HepG2 (cell line): ENCODE measurements at regions not wholly inside any gene's neighbourhood (a gene's known extent, or its start where the extent isn't known, plus 50 kb on each side); places are given as distances from the start of the nearest gene placed in this dataset.

Experiments used
- ATAC-seq: fragments of 200-7000 bp; cut with Tn5 transposase; 3 replicates; pipeline ENCODE4 v1.9.1; 2020; ENCODE audit warnings: mild to moderate bottlenecking, moderate library complexity
- BruUV-seq: library from RNA; stranded (reverse); fragments of 400-500 nt; replicated peaks from 2 replicates; lab custom pipeline; 2021; lab: Mats Ljungman, UMichigan
- CTCF ChIA-PET: fragments of 300-600 bp; formaldehyde crosslinking; extraction: SDS; loops from one replicate; lab custom pipeline; 2021; ENCODE audit warnings: low total read pairs, inconsistent platforms, low intra/inter-chr PET ratio; lab: Yijun Ruan, JAX
- POLR2A ChIA-PET: fragments of 350-600 bp; sonication (Branson Sonifier 250); formaldehyde crosslinking; loops from one replicate; lab custom pipeline; 2020; ENCODE audit warnings: antibody characterized with exemption, inconsistent platforms; lab: Yijun Ruan, JAX
- DNase-seq: peaks from one replicate; pipeline ENCODE4 v3.0.0-alpha.2; 2015; ENCODE audit warnings: low spot score
- FAIRE-seq: peaks from 3 replicates; lab custom pipeline; 2011; peaks lifted over from hg19 to GRCh38; lab: Jason Lieb, UNC
- H2AFZ ChIP-seq: one replicate; pipeline ENCODE4 v1.6.1; 2011; ENCODE audit warnings: low read length, inconsistent platforms
- H3K27ac ChIP-seq: fragments of 300-600 bp; 3 replicates; pipeline ENCODE4 v1.8.0; 2011; ENCODE audit warnings: mixed run types, mild to moderate bottlenecking, mixed read lengths, low read length, inconsistent platforms; ENCODE audit not compliant: insufficient read depth; ENCODE audit errors: extremely low read length
- H3K27me3 ChIP-seq, 2 experiments: fragments of 200-600 bp in 1 of 2; 2 replicates in 1 of 2; 3 replicates in 1 of 2; pipeline versions ENCODE4 v1.6.0 to v1.8.0; 2011; ENCODE audit warnings: low read length in 2 of 2, mild to moderate bottlenecking in 2 of 2, moderate library complexity in 2 of 2, inconsistent platforms in 1 of 2; ENCODE audit not compliant: insufficient read depth in 2 of 2, control insufficient read depth in 1 of 2
- H3K36me3 ChIP-seq, 2 experiments: fragments of 200-600 bp in 1 of 2; replicated peaks in 1 of 2; 2 replicates in 1 of 2; 3 replicates in 1 of 2; pipeline versions ENCODE4 v1.5.1 to v1.8.0; 2011; ENCODE audit warnings: low read length in 2 of 2, inconsistent platforms in 1 of 2; ENCODE audit not compliant: insufficient read depth in 2 of 2, control insufficient read depth in 1 of 2
- H3K4me1 ChIP-seq: 2 replicates; pipeline ENCODE4 v1.5.1; 2012; ENCODE audit warnings: low read length, inconsistent platforms; ENCODE audit not compliant: insufficient read depth
- H3K4me2 ChIP-seq: 2 replicates; pipeline ENCODE4 v1.6.0; 2011; ENCODE audit warnings: low read depth, low read length, inconsistent platforms
- H3K4me3 ChIP-seq, 3 experiments: fragments of 200-600 bp in 1 of 3; sonication (generic), shearing (Covaris generic) in 1 of 3; replicated peaks in 1 of 3; 2 replicates each; pipeline ENCODE4 v1.5.1; 2011 to 2016; ENCODE audit warnings: low read length in 3 of 3, inconsistent platforms in 2 of 3, low read depth in 2 of 3, mild to moderate bottlenecking in 2 of 3, control low read depth in 1 of 3, mixed read lengths in 1 of 3; ENCODE audit not compliant: insufficient read depth in 1 of 3
- H3K79me2 ChIP-seq: one replicate; pipeline ENCODE4 v1.6.1; 2011; ENCODE audit warnings: low read length, inconsistent platforms; ENCODE audit not compliant: insufficient read depth
- H3K9ac ChIP-seq: 2 replicates; pipeline ENCODE4 v1.6.0; 2011; ENCODE audit warnings: mild to moderate bottlenecking, low read depth, low read length, inconsistent platforms; ENCODE audit not compliant: insufficient read depth
- H3K9me3 ChIP-seq: 2 replicates; pipeline ENCODE4 v1.5.1; 2012; ENCODE audit warnings: mild to moderate bottlenecking, low read length
- H4K20me1 ChIP-seq: 2 replicates; pipeline ENCODE4 v1.6.0; 2011; ENCODE audit warnings: inconsistent platforms, mild to moderate bottlenecking, low read length, moderate library complexity; ENCODE audit not compliant: insufficient read depth
- CBFB ChIP-seq: sonication (generic); formaldehyde crosslinking; IDR thresholded peaks from 2 replicates; pipeline ENCODE4 v1.4.0; 2020; ENCODE audit warnings: missing genetic modification reagents
- HMG20B ChIP-seq: conservative IDR thresholded peaks from 2 replicates; pipeline ENCODE4 v1.6.1; 2016; ENCODE audit warnings: missing genetic modification reagents, missing compliant biosample characterization
- KAT7 ChIP-seq: IDR thresholded peaks from 2 replicates; pipeline ENCODE4 v1.6.1; 2018; ENCODE audit warnings: borderline replicate concordance, missing compliant biosample characterization
- MAZ ChIP-seq, 2 experiments: sonication (generic) in 1 of 2; formaldehyde crosslinking in 1 of 2; IDR thresholded peaks; 2 replicates each; pipeline versions ENCODE4 v1.5.0 to v1.6.1; 2012 to 2020; ENCODE audit warnings: low read depth in 2 of 2, mild to moderate bottlenecking in 2 of 2, borderline replicate concordance in 1 of 2, improper control_type of control experiment in 1 of 2, low read length in 1 of 2, missing genetic modification reagents in 1 of 2, moderate library complexity in 1 of 2
- RARA ChIP-seq: IDR thresholded peaks from 2 replicates; pipeline ENCODE4 v1.6.1; 2016; ENCODE audit warnings: missing genetic modification reagents, missing compliant biosample characterization
- RARG ChIP-seq: sonication (generic); formaldehyde crosslinking; IDR thresholded peaks from 2 replicates; pipeline ENCODE4 v1.4.0; 2020; ENCODE audit warnings: low read depth, mild to moderate bottlenecking, missing genetic modification reagents
- SRSF4 ChIP-seq: fragments of 200-400 bp; formaldehyde crosslinking; IDR thresholded peaks from one replicate; pipeline ENCODE4 v1.6.1; 2018; ENCODE audit warnings: mild to moderate bottlenecking, low read depth, low read length, moderate library complexity; ENCODE audit not compliant: poor library complexity, severe bottlenecking
- U2AF1 ChIP-seq: fragments of 200-400 bp; formaldehyde crosslinking; optimal IDR thresholded peaks from 2 replicates; pipeline ENCODE3; 2017; ENCODE audit warnings: mild to moderate bottlenecking, low read depth, low read length
- YEATS2 ChIP-seq: sonication (generic); formaldehyde crosslinking; IDR thresholded peaks from 2 replicates; pipeline ENCODE4 v1.4.0; 2020; ENCODE audit warnings: missing genetic modification reagents, borderline replicate concordance
- ZFP36L2 ChIP-seq: sonication (generic); formaldehyde crosslinking; IDR thresholded peaks from 2 replicates; pipeline ENCODE4 v1.4.0; 2020; ENCODE audit warnings: missing genetic modification reagents
- ZNF282 ChIP-seq: fragments of 450-650 bp; IDR thresholded peaks from 2 replicates; pipeline ENCODE4 v1.6.1; 2018; ENCODE audit not compliant: partially characterized antibody
- ZSCAN12 ChIP-seq: sonication (generic); formaldehyde crosslinking; IDR thresholded peaks from 2 replicates; pipeline ENCODE4 v1.9.0; 2021; ENCODE audit warnings: mild to moderate bottlenecking, missing genetic modification reagents
- WGBS: methylation state at CpG from one replicate; pipeline ENCODE4 v1.1.6; 2017; ENCODE audit warnings: low lambda C conversion rate; 5-methylcytosine and 5-hydroxymethylcytosine counted together
- in situ Hi-C: cut with HindIII; loops from 2 replicates; pipeline ENCODE4 v1.10.0; 2017; ENCODE audit warnings: low pct_unique_long_range_greater_than_20kb; ENCODE audit not compliant: extremely low pct_ligation_motif_present
- intact Hi-C: fragments of 100-400 bp; cut with micrococcal nuclease; formaldehyde crosslinking; loops from one replicate; pipeline ENCODE4 v1.10.0; 2022; ENCODE audit not compliant: unreplicated experiment
- TF ChIP-seq, protein P1 (sequence below): sonication (generic); formaldehyde crosslinking; IDR thresholded peaks from 2 replicates; pipeline ENCODE4 v1.5.0; 2020; ENCODE audit warnings: mild to moderate bottlenecking, missing genetic modification reagents, moderate library complexity
- TF ChIP-seq, protein P2 (sequence below): sonication (generic); formaldehyde crosslinking; IDR thresholded peaks from 2 replicates; pipeline ENCODE4 v1.5.1; 2020; ENCODE audit warnings: missing genetic modification reagents, mild to moderate bottlenecking, borderline replicate concordance

DNA sequence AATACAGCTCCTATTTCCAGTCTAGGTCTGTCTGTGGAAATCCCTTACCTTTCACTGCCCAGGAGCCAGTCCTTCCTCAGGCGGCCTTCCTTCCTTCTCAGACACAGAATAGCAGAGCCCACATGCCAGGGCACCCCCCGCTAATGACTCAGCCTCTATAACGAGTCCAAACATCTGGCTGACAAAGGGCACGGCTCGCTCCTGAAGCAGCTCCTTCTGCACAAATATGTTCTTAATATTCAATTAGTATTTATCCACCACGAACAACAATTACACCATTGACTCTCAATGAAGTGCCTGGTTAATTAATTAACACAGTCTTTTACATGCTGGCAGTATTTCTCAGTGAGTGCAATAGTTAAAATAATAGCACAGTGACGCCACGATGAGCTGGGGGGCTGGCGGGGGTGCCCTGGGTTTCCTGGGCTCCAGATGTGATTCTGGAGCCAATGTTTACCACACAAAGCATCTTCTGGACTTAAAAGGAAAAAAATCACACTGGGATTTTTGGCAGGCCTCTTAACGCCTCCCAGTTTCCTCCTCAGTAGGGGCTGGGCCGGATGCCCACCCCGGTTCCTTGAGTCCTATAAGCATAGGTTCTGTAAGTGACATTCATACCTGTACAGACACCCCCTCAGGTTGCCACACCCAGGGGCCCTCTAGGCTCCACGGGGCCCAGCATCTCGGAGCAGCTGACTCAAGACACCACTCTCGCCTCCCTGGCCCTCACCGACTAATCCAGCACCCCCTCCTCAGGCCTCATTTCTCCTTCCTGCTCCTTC lies 158.6 kb upstream of the MLN start:
- 14% methylated on average over 16 of the region's 16 CpGs for WGBS
- CTCF ChIA-PET = no interaction called here
- BruUV-seq = no TSS peak
- H3K27ac ChIP-seq = no peak overlapping the region
- in situ Hi-C loops = no loop called here
- ATAC-seq (no peak), DNase-seq (no peak), FAIRE-seq (no peak)
- no peaks in the 10 kb centered on the region for H3K4me1 ChIP-seq
- H2AFZ ChIP-seq = no peak overlapping the region
- H3K36me3 ChIP-seq = no peaks in the 10 kb centered on the region
- H3K79me2 ChIP-seq = no peaks in the 10 kb centered on the region
- H4K20me1 ChIP-seq = no peaks in the 10 kb centered on the region; the same call in 1 of the 2 replicates
- intact Hi-C loops = no loop called here
- H3K4me2 ChIP-seq = no peak overlapping the region
- peaks cover 3 to 55% of the 10 kb centered on the region in 2 experiments for H3K27me3 ChIP-seq
- H3K9ac ChIP-seq = no peak overlapping the region
- POLR2A ChIA-PET = no interaction called here
- no peak overlapping the region for H3K4me3 ChIP-seq
- no peaks in the 10 kb centered on the region for H3K9me3 ChIP-seq
- TF ChIP-seq KAT7 (CRISPR knock-in tag) = no peak
- TF ChIP-seq SRSF4 = no peak
- TF ChIP-seq, protein P1, sequence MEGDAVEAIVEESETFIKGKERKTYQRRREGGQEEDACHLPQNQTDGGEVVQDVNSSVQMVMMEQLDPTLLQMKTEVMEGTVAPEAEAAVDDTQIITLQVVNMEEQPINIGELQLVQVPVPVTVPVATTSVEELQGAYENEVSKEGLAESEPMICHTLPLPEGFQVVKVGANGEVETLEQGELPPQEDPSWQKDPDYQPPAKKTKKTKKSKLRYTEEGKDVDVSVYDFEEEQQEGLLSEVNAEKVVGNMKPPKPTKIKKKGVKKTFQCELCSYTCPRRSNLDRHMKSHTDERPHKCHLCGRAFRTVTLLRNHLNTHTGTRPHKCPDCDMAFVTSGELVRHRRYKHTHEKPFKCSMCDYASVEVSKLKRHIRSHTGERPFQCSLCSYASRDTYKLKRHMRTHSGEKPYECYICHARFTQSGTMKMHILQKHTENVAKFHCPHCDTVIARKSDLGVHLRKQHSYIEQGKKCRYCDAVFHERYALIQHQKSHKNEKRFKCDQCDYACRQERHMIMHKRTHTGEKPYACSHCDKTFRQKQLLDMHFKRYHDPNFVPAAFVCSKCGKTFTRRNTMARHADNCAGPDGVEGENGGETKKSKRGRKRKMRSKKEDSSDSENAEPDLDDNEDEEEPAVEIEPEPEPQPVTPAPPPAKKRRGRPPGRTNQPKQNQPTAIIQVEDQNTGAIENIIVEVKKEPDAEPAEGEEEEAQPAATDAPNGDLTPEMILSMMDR (CRISPR knock-in tag) = no peak
- TF ChIP-seq ZSCAN12 (CRISPR knock-in tag) = no peak
- no peak for TF ChIP-seq YEATS2 (CRISPR knock-in tag)
- no peak for TF ChIP-seq ZNF282
- no peak for TF ChIP-seq U2AF1
- TF ChIP-seq ZFP36L2 (CRISPR knock-in tag) = no peak
- no peak for TF ChIP-seq CBFB
- TF ChIP-seq, protein P2, sequence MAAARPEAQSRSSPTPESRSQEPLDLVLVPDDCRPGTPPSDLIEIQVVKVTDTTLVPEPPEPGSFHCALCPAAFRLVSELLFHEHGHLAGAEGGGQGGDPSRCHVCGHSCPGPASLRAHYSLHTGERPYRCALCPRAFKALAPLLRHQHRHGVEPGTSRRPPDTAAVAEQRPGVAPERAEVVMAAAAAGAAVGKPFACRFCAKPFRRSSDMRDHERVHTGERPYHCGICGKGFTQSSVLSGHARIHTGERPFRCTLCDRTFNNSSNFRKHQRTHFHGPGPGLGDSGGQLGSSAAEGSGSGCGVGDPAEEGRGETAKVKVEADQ = no peak
- TF ChIP-seq RARG (CRISPR knock-in tag) = no peak
- TF ChIP-seq HMG20B = no peak
- TF ChIP-seq MAZ (IDR thresholded peaks at IDR 0.05; ENCODE audit: borderline replicate concordance, low read depth, low read length) = no peak
- no peak for TF ChIP-seq MAZ (CRISPR knock-in tag; IDR thresholded peaks at IDR 0.05; ENCODE audit: low read depth)
- no peak for TF ChIP-seq RARA (CRISPR knock-in tag)
